GM18502 (cell line): ENCODE measurements at regions not wholly inside any gene's neighbourhood (a gene's known extent, or its start where the extent isn't known, plus 50 kb on each side); places are given as distances from the start of the nearest gene placed in this dataset.
"Not testable (repeated sequence)": the region's sequence is repeated elsewhere in the genome, so short reads cannot be mapped to it uniquely, and the experiment has no call there.

Experiments used
- ATAC-seq: cut with Tn5 transposase; IDR thresholded peaks from one replicate; pipeline ENCODE4 v1.9.1; 2021; ENCODE audit warnings: mild to moderate bottlenecking; ENCODE audit not compliant: unreplicated experiment, poor library complexity

DNA sequence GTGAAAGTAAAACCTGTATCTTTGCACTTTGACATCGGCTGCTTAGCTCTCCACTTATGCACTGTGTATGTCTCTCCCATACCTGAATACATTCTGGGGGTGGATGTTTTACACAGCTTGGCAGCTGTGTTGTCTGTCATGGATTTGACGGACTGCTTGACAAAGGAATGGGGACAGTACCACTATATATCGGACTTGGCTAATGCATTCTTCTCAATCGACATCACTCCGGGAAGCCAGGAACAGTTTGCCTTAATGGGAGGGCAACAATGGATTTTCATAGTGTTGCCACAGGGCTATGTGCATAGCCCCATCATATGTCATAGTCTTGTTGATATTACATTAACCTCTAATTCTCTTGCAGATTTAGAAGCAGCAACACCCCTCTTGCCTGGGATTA is 1008.3 kb downstream of the DNAH5 start:
- no peak for ATAC-seq

DNA sequence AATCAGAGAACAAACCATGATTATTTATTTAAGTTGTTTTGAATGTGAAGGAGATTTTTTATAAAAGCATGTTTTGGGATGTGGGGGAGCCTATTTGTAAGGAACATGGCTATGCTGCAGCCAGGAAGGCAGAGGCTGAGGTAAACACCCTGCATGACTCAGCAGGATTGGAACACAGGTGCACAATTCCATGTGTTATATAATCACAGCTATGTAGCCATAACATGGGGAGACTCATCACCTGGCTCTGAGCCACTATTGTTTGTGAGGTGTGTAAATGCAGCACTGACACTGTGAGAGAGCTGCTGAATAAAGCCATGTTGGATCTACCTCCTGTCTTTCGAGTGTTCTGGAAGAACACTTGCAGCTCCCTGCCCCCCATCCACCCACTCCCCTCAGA is 1009.8 kb downstream of the DNAH5 start:
- no peak for ATAC-seq

DNA sequence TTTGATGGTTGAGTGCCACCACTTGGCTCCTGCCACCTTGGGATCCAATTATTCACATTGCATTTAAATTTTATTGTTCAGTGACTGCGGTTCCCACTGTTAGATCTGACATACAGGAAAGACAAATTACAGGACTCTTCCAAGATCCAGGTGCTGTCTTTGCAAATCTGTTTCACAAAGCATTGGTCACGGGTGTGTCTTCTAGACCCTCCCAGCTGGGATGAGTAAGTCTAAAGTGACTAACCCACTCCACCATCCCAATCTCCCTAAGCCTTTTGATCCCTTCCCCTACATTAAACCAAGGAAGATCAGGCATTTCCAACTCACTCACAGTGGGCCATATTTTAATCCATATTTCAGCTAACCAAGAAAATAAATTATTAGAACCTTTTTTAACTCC is 1016.3 kb upstream of the CTNND2 start:
- no peak for ATAC-seq

DNA sequence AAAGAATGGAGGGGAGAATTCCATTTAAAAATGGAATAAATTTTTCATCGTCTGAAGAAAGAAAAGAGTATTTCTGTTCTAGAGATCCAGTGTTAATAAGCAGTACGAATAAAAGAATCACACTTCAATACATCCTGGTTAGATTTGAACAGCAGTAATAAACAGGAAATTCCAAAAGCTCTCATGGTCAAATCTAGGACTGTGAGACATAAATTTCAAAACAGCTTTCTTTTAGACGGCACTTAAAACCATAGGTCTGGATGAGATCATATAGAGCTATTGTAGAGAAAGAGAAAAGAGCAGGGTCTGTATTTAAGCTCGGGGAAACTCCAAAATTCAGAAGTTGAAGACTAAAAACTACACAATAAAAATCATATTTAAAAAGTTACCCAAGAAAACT is 1006.9 kb upstream of the CTNND2 start:
- ATAC-seq, result no peak

DNA sequence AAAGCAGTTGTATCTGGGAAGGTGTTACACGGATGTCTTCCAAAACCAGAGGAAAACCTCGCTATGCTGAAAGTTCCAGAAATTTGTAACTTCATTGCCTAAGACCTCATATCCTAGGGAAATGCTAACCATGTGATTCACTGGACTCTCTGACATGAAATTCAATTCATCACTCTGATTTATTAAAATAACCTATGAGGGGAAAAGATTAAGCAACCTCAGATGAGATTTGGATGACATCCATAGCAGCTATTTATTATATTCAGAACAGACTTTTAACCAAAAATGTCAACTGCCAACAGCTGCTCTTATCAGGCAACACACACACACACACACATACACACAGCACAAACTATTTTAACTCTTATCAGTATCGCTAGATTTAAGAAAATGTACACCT is 1006.4 kb upstream of the CTNND2 start:
- no peak for ATAC-seq

DNA sequence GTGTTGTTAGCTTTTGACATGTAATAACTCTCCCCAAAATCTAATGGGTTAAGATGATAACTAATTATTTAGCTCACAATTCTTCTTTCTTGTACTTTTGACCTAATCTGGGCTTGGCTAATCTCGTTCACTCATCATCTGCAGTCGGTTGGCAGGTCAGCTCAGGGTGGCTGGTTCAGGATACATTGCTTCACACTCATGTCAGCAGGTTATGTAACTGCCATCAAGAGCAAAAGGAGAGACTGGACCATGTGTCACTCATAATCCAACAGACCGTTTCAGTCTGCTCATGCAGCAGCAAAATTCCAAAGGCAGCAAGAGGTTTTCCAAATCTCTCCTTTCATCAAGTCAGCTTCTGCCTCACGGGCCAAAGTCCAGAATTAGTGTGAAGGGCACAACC is 998.4 kb upstream of the CTNND2 start:
- no peak for ATAC-seq

DNA sequence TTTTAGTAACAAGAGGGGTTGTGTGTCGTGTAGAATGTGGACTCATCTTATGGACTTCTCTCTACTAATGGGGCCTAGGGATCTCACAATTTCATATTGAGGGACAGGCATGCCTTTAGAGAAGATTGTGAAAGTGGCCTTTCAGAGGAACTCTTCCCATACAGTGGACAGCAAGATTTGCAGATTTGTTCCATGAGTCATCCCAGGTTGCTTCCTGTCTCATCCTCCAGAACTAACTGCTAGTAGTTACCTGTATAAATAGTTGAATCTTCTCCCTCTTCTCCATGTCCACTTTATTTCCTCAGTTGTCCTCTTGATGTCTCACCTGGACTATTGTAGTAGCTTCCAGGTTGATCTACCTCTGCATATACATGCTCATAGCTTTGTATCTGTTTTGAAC is 997.5 kb upstream of the CTNND2 start:
- ATAC-seq, result no peak

DNA sequence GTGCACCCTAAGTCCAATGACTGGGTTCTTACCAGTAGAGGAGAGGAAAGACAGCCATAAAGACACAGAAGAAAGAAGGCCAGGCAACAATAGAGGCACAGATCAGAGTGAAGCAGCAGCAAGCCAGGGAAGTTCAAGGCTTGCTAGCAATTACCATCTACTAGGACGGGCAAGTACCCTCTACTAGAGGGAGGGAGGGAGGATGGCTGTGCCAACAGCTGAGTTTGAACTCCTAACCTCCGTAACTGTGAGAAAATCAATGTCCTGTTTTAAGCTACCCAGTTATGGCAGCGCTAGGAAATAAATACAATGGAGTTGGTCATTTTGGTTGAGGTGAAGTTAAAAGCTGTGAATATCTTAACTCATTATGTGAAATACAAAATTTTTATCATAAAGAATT is 991.8 kb upstream of the CTNND2 start:
- no peak for ATAC-seq

DNA sequence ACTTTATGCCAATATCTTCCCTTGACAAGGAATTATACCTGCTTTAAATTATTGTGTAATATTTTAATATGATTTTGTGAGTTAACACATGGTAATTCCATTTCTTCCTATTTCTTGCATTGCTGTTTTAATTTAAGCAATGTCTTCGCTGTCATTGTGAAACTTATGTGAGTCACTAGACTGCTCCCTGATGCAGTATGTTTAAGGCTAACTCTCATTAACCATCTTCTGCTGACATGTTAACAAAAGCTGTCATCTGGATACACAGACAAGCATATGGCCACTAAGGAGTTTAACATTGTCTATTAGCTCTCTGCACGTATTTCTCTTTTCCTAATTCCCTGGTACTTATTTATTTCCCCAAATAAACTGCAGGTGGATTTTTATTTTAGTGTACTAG is 980.8 kb upstream of the CTNND2 start:
- ATAC-seq, result no peak

DNA sequence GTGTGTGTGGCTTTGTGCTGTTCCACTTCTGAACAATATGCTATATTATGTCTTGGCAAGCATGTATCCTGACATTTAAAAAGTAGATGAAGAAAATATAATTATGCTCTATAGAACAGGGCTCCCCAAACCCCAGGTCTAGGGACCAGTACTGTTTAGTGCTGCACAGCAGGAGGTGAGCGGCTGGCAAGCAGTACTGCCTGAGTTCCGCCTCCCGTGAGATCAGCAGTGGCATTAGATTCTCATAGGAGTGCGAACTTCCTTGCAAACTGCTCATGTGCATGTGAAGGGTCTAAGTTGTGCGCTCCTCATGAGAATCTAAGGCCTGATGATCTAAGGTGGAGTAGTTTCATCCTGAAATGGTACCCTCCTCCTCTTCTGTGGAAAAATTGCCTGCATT is 979.1 kb upstream of the CTNND2 start:
- no peak for ATAC-seq

DNA sequence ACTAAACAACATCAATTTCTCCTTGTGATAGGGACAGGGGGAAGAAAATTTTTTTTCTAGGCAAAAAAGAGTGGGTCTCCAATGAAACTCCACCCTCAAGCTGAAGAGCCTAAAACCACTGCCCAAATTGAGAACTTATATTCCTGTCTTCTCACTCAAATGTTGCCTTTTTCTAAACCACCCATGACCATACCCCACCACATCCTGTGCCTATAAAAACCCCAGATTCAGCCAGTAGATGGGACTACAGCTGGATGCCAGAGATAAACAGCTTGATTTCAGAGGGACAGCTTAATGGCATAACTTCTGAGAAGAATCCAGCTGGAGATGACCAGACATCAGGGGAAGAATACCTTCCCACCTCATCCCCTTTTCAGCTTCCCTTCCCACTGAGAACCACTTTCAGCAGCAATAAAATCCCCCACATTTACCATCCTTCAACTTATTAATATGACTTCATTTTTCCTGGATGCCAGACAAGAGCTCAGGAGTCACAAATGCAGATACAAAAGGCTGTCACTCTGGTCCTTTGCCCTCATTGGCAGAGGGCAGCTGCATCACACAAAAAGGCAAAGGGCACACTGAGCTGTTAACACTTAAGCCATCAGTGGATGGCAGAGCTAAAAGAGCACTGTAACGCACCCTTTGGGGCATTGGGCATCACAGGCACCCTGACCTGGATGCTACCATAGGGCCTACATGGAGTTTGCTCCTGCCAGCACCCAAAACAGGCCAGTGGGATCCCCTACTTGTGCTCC is 972.5 kb upstream of the CTNND2 start:
- no peak for ATAC-seq

DNA sequence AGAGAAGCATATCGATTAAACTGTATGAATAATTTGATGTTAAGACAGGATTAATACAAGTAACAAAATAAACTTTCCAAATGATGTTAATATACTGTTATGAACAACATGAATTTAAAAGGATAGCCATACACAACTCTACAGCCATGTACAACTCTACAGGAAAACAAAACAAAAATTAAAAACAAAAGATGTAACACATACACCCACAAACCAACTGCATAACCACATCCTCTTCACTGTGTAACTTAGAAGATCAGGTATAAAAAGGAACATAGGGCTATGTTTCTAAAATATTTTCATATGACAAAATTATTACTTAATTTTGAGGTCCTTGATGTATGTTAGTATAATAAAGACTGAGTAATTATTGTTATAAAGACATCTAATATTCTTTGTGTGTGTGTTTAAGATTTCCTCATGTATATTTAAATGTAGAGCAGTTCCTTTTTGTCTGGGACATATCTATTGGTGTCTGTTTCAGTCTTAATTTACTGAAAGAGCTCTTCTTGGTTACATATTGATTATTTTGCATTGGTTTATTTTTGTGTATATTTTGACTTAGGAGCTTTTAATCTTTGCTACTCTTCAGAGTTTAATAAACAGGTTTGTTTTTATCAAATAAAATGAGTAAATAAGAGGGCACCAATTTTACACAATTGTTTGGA is 966.8 kb upstream of the CTNND2 start:
- ATAC-seq, result no peak

DNA sequence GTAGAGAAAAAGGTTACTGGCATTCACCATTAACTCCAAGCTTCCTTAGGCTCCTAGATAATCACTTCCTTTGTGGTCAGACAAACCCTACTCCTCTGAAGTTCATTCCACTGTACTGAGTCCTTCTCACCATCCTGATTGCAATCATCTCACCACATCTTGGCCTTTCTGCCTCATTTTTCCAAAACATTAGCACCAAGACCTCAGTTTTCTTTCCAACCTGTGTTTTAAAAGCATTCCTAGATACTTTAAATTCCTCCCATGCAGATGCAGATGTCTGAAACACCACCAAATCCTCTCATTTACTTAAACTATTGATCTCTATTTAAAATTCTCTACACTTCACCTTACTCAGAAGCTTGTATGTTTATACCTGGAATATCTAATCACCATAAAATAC is 961.3 kb upstream of the CTNND2 start:
- ATAC-seq, result no peak

DNA sequence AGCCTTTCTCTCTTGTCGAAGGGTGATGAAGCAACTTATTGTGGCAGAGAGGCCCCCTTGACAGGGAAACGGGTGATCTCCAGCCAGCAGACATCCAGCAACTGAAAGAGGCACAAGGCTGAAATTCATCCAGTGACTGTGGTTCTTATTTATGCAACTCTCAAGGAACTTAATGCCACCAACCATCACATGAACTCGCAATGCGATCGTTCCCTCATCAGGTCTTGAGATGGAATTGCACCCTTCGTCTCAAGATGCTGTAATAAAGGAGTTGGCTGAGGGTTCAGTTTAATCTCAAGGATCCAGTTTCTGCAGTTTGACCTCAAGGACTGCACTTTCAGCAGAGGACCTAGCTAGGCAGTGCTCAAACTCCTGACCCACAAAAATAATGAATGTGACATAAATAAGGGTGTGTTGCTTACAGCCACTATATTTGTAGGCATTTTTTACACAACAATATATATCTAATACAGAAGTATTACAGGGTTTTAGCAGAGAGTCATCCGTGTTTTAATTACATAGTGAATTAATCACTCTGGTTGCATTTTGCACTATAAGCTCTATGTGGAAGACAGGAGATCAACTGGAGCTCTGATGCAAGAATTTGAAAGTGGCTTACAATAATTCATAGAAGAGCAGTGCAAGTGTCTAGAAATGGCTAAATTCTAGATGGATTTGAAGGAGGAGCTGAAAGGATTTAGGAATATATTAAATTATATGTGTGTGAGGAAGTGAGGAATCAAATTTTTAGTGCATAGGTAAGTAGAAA is 957.8 kb upstream of the CTNND2 start:
- ATAC-seq, result no peak

DNA sequence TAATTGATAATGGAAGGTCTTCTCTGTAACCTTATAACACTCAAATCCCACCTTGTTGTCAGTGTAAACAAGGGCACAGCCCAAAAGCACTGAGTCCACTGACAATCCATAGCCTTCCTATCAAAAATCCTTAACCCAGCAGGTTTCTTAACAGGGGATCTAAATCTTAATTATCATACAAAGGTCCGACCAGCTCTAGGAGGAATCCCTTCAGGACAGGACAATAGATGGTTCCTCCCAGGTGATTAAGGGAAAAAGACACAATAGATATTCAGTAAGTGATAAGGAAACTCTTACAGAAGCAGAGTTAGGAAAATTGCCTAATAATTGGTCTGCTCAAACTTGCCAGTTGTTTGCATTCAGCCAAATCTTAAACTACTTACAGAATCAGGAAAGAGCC is 951.9 kb upstream of the CTNND2 start:
- ATAC-seq, result not testable (repeated sequence)

DNA sequence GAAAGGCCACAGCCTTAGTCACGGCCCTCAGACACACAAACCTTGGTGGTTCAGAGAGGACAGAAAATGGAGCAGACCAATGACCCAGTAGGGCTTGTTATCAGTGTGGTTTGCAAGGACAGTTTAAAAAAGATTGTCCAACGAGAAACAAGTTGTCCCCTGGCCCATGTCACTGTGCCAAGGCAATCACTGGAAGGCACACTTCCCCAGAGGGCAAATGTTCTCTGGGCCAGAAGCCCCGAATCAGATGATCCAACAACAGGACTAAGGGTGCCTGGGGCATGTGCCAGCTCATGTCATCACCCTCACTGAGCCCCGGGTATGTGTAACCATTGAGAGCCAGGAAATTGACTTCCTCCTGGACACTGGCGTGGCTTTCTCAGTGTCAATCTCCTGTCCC is 950.1 kb upstream of the CTNND2 start:
- ATAC-seq, result no peak

DNA sequence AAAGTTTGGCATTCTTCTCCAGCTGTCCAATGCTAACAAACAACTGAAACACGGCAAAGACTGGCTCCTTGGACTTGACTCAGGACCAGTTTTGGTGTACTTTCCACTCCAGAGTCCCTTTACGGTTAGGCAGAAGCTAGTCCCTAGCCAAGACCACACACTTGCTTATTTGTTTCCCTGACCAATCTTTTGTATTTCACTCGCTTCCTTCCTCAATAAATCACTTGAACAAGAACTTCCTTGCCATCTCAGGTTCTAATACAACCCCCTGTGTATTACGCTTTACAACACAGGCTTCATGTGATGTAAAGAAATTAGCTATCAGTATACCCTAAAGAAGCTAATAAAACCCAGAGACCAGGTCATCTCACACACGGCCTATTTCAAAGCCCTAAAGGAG is 947.5 kb upstream of the CTNND2 start:
- no peak for ATAC-seq

DNA sequence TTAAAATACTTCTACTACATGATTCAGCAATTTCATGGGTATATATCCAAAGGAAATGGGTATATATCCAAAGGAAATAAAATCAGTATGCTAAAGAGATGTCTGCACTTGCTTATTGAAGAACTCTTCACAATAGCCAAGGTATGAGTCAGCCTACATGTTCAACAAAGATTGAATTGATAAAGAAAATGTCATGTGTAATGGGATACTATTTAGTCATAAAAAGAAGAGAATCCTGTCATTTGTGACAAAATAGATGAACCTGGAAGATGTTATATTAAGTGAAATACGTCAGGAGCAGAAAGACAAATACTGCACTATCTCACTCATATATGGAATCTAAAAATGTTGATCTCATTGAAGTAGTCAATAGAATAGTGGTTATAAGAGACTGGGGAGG is 944.5 kb upstream of the CTNND2 start:
- ATAC-seq, result no peak

DNA sequence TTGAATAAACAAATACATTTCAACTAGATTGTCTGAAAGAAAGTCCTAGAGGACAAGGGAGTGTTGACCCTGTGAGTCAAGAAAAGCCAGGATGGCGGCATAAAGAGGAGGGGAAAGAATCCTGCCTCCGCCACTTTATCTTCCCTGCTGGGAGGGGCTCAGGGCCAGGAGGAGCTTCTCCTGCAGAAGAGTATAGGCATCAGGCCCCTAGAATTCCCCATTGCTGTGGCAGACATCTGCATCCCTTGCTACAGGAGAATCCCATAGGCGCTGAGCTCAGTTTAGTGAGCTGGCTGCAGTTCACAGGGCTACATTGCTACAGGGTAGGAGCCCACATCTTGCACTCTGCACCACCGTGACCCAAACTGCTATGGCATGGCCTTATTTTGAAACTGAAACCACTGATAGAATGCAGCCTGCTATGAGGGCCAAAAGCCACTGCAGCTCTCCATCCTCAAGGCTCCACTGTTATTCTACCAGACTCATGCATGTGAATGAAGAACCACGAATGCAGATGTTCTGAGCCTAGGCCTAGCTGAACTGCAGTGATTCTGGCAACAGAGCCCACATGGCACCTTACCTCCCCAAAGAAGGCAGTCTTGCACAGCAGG is 941.4 kb upstream of the CTNND2 start:
- ATAC-seq, result no peak

DNA sequence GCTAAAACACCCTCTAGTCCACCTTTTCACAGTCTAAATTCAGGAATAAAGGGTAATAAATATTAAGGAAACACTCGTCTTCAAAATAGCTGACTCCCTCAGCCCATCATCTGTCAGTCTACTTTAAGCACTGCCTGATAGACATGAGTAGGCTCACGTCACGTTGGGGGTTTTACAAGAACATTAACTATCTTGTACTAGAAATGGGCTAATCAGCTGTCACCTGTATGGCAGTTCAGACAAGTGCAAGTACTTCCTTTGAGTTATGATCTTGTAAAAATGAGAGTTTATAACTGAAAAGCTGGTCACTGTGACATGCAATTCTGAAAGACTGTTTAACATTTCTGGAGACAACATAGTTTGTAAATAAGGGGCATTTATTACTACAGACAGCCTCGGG is 936.7 kb upstream of the CTNND2 start:
- no peak for ATAC-seq

DNA sequence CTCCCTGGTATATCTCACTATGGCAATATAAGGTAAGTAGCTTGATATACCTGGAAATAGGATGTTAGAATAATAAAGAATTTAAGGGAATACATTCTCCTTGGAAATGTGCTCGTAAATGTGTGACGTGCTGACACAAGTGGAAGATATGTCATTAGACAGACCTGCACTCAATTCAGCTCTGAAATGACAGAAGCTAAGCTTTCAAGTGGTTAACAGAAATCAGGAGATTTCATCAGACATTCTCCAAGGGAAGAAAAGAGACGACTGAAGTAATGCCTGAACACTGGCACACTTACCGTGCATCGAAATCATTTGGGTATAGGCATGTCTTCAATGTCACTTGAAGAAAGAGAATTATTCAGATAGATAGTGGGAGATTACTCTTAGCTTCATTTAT is 933.3 kb upstream of the CTNND2 start:
- no peak for ATAC-seq
